H54 (cell line): ENCODE measurements at regions not wholly inside any gene's neighbourhood (a gene's known extent, or its start where the extent isn't known, plus 50 kb on each side); places are given as distances from the start of the nearest gene placed in this dataset.

Source experiments
- DNase-seq: peaks from one replicate; pipeline ENCODE4 v3.0.0; 2011; ENCODE audit warnings: low spot score, mixed read lengths; ENCODE audit not compliant: insufficient read length
- FAIRE-seq: peaks from 3 replicates; lab custom pipeline; 2011; peaks lifted over from hg19 to GRCh38; lab: Jason Lieb, UNC
- POLR2A ChIP-seq: IDR thresholded peaks from 2 replicates; pipeline ENCODE4 v1.6.1; 2011; ENCODE audit warnings: low read depth, mild to moderate bottlenecking, low read length

- FAIRE-seq (no peak), DNase-seq (no peak)
- TF ChIP-seq POLR2A: no peak
Observed at GRCh38 chr6:156379392-156380289, 397.5 kb upstream of the ARID1B start.

- FAIRE-seq: no peak
- no peak for DNase-seq
- TF ChIP-seq POLR2A: no peak
Observed at GRCh38 chr6:156378853-156379252, 398.3 kb upstream of the ARID1B start.

- no peak for TF ChIP-seq POLR2A
- DNase-seq (no peak), FAIRE-seq (no peak)
Observed at GRCh38 chr6:156376091-156376490, 401.1 kb upstream of the ARID1B start.

- FAIRE-seq: no peak
- DNase-seq: peak; percentile 2
- TF ChIP-seq POLR2A: no peak
Observed at GRCh38 chr6:156359912-156360311, 417.3 kb upstream of the ARID1B start.

- FAIRE-seq (no peak), DNase-seq (no peak)
- TF ChIP-seq POLR2A: no peak
Observed at GRCh38 chr6:156352861-156353260, 424.3 kb upstream of the ARID1B start.

GRCh38 chr6:156351346-156351966 lies 425.7 kb upstream of the ARID1B start:
- DNase-seq (no peak), FAIRE-seq (no peak)
- TF ChIP-seq POLR2A: no peak

GRCh38 chr6:156350337-156350736 lies 426.8 kb upstream of the ARID1B start:
- FAIRE-seq: no peak
- DNase-seq: no peak
- TF ChIP-seq POLR2A: no peak

GRCh38 chr6:156348849-156349248 lies 428.3 kb upstream of the ARID1B start:
- FAIRE-seq (no peak), DNase-seq (no peak)
- no peak for TF ChIP-seq POLR2A

GRCh38 chr6:156348424-156348823 lies 428.8 kb upstream of the ARID1B start:
- DNase-seq (no peak), FAIRE-seq (no peak)
- TF ChIP-seq POLR2A: no peak

GRCh38 chr6:156347656-156348055 lies 429.5 kb upstream of the ARID1B start:
- no peak for TF ChIP-seq POLR2A
- DNase-seq: no peak
- FAIRE-seq: no peak

- FAIRE-seq (no peak), DNase-seq (no peak)
- no peak for TF ChIP-seq POLR2A
Observed at GRCh38 chr6:156347246-156347645, 429.9 kb upstream of the ARID1B start.

- DNase-seq (no peak), FAIRE-seq (no peak)
- no peak for TF ChIP-seq POLR2A
Observed at GRCh38 chr6:156345700-156346099, 431.5 kb upstream of the ARID1B start.

- FAIRE-seq (no peak), DNase-seq (no peak)
- TF ChIP-seq POLR2A: no peak
Observed at GRCh38 chr6:156344491-156344890, 432.7 kb upstream of the ARID1B start.

GRCh38 chr6:156337801-156338200 lies 439.4 kb upstream of the ARID1B start:
- no peak for FAIRE-seq
- no peak for DNase-seq
- no peak for TF ChIP-seq POLR2A
